ENCODE measurements at regions not wholly inside any gene's neighbourhood (a gene's known extent, or its start where the extent isn't known, plus 50 kb on each side); places are given as distances from the start of the nearest gene placed in this dataset.

DNA sequence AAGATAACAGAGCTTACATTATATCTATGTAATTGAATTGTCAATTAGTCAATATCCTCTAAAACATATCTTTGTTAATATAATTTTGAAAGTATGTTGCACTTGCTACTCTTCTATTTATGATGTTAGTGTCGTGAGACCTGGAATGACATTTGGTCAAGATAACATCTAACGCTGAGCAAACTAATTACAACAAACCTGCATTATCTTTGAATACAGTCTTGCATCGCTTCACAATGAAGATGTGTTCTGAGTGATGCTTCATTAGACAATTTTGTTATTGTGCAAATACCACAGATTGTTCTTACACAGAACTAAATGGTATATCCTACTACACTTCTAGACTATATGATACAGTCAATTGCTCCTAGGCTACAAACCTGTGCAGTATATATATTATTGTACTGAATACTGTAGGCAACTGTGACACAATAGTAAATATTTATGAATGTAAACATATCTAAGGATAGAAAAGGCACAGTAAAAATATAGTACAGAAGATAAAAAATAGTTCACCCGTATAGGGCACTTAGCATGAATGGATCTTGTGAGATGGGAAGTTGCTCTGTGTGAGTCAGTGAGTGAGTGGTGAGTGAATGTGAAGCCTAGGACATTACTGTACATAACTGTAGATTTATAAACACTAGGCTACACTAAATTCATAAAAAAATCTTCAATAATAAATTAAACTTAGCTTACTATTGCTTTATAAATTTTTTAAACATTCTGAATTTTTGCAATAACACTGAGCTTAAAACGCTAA is 1773.8 kb downstream of the PCDH9 start:
- Mint-ChIP-seq H3K36me3 (no peaks in the 10 kb centered on the region), H3K9me3 (no peaks in the 10 kb centered on the region), H3K27me3 (no peaks in the 10 kb centered on the region), H3K4me1 (no peaks in the 10 kb centered on the region), H3K27ac (no peak overlapping the region), H3K4me3 (no peak overlapping the region)
- CTCF ChIA-PET, result no interaction called here
- DNase-seq, result no peak

DNA sequence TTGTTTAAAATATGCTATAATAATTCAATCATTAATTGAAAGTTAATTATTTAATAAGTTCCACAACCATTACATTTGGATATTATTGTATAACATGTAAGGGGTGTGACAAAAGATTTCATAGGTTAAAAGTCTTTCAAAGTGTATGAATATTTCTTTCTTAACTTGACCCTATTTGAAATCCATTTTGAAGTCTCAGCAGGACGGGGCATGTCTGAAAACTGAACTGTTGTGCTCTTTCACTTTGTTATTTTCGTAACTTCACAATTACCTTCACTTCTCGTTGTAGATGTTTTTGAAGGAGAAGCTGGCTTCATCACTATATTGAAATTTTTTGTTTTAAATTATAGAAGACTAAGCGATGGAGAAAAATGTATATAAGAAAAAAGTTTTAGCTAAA is 1775.7 kb downstream of the PCDH9 start:
- Mint-ChIP-seq H3K9me3 (no peaks in the 10 kb centered on the region), H3K4me3 (no peak overlapping the region), H3K36me3 (no peaks in the 10 kb centered on the region), H3K27me3 (no peaks in the 10 kb centered on the region), H3K27ac (no peak overlapping the region), H3K4me1 (no peaks in the 10 kb centered on the region)
- DNase-seq, result no peak
- CTCF ChIA-PET, result no interaction called here

DNA sequence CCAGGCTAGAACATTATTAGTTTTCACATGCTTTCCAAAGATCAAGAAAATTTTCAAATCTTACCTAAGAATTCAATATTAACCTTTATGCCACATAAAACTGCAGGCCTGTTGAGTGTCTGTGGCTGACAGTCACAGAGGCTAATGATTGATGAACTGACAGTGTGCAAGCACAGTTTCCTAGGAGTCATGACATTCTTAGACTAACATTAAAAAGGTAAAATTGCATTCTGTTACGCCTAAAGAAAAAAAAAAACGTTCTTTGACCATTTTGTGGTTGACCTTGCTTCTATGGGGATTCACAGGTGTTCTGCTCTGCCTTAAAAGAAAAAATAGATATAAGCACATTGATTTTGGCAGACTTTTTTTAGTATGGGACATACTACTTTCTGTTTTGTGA is 1776.2 kb downstream of the PCDH9 start:
- H3K36me3 Mint-ChIP-seq, result no peaks in the 10 kb centered on the region
- no peak overlapping the region for H3K27ac Mint-ChIP-seq
- H3K4me3 Mint-ChIP-seq, result no peak overlapping the region
- no peak for DNase-seq
- no peaks in the 10 kb centered on the region for H3K9me3 Mint-ChIP-seq
- no peaks in the 10 kb centered on the region for H3K4me1 Mint-ChIP-seq
- no peaks in the 10 kb centered on the region for H3K27me3 Mint-ChIP-seq
- CTCF ChIA-PET, result no interaction called here

DNA sequence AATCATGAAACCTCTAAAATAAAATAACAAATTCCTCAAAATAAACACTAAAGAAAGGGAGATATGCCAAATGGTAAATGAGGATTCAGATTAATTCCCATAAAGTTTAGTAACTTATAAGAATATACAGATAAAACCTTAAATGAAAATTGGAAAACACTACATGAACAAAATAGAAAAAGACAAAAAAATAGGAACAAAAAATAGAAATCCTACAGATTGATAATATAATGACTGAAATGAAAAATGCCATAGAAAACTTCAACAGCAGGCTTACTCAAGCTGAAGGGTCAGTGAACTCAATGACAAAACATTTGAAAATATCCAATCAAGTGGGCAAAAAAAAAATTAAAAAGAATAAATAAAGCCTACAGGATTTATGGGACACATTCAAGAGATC is 1784.8 kb downstream of the PCDH9 start:
- CTCF ChIA-PET, result no interaction called here
- Mint-ChIP-seq H3K27me3 (no peaks in the 10 kb centered on the region), H3K36me3 (no peaks in the 10 kb centered on the region), H3K4me1 (no peaks in the 10 kb centered on the region), H3K4me3 (no peak overlapping the region), H3K9me3 (peaks cover 17% of the 10 kb centered on the region), H3K27ac (no peak overlapping the region)
- no peak for DNase-seq

DNA sequence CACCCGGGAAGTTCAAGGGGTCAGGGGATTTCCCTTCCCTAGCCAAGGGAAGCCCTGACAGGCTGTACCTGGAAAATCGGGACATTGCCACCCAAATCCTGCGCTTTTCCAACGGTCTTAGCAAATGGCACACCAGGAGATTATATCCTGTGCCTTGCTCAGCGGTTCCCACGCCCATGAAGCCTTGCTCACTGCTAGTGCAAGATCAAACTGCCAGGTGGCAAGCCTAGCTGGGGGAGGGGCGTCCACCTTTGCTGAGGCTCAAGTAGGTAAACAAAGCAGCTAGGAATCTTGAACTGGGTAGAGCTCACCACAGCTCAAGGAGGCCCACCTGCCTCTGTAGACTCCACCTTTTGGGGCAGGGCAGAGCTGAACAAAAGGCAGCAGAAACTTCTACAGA is 1794.5 kb downstream of the PCDH9 start:
- CTCF ChIA-PET, result no interaction called here
- no peak overlapping the region for H3K27ac Mint-ChIP-seq

DNA sequence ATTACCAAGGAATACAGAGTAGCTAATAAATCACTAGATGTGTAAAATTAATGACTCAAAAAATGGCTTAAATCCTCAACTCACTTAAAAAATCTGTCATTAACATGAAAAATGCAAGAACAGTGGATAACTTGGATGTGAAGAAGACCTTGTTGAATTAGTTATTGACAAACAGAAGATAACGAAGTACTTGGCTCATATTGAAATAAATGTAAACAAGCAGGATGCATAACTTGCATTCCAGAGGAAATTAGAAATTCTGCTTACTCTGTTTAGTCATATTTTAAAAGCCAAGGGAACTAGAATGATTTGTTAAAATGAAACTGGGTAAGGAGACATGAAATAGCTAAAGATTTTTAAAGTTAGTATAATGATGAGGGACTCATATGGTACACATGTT is 1812.2 kb downstream of the PCDH9 start:
- H3K4me1 Mint-ChIP-seq, result no peaks in the 10 kb centered on the region
- H3K9me3 Mint-ChIP-seq, result peaks cover 4% of the 10 kb centered on the region
- H3K27me3 Mint-ChIP-seq, result no peaks in the 10 kb centered on the region
- no peak overlapping the region for H3K27ac Mint-ChIP-seq
- no peaks in the 10 kb centered on the region for H3K36me3 Mint-ChIP-seq
- DNase-seq, result no peak
- CTCF ChIA-PET, result no interaction called here
- no peak overlapping the region for H3K4me3 Mint-ChIP-seq

More for the DNA sequence above, 1794.5 kb downstream of the PCDH9 start:
- no peaks in the 10 kb centered on the region for H3K27me3 Mint-ChIP-seq
- H3K9me3 Mint-ChIP-seq, result peaks cover 14% of the 10 kb centered on the region
- H3K36me3 Mint-ChIP-seq, result no peaks in the 10 kb centered on the region
- H3K4me3 Mint-ChIP-seq, result no peak overlapping the region
- H3K4me1 Mint-ChIP-seq, result no peaks in the 10 kb centered on the region
- DNase-seq, result no peak

DNA sequence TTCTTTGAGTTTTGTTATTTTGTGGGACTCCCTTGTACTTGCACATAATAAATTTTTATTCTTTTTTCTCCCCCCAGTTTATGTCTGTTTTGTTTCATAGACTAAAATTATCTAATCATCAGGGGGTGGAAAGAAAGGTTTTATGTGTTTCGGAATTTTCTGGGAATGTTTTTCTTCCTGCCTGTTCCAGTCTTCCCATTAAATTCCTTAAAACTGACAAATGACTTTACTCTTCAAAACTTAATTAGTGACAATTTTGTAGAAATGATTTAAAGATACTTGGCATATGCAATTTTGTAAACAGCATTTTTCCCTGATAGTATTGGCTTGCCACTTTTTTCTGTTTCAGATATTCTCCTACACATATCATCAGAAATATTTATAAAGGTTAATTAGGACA is 1813.4 kb downstream of the PCDH9 start:
- Mint-ChIP-seq H3K27me3 (no peaks in the 10 kb centered on the region), H3K4me3 (no peak overlapping the region), H3K27ac (no peak overlapping the region), H3K4me1 (no peaks in the 10 kb centered on the region), H3K36me3 (no peaks in the 10 kb centered on the region), H3K9me3 (peaks cover 4% of the 10 kb centered on the region)
- CTCF ChIA-PET, result no interaction called here
- no peak for DNase-seq

DNA sequence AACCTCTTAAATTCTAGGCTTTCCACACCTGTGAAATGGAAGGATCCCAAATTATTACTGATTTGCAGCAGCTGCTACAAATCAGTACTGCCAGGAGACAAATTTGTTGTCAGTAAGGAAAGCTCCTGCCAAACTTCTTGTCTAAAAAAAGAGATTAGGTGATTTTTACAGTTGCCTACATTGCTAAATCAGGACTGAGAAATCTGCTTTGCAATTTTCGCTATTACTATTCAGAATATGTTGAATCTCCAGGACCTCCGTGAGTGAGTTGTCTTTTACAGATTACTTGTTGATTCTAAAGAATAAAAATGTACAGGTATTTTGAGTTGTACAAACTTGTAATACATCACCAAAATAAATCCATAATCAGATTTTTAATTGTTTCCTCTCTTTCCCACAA is 1815.9 kb downstream of the PCDH9 start:
- CTCF ChIA-PET, result no interaction called here
- Mint-ChIP-seq H3K27me3 (no peaks in the 10 kb centered on the region), H3K36me3 (no peaks in the 10 kb centered on the region), H3K27ac (no peak overlapping the region), H3K4me1 (no peaks in the 10 kb centered on the region), H3K4me3 (no peak overlapping the region), H3K9me3 (peaks cover 4% of the 10 kb centered on the region)
- no peak for DNase-seq

DNA sequence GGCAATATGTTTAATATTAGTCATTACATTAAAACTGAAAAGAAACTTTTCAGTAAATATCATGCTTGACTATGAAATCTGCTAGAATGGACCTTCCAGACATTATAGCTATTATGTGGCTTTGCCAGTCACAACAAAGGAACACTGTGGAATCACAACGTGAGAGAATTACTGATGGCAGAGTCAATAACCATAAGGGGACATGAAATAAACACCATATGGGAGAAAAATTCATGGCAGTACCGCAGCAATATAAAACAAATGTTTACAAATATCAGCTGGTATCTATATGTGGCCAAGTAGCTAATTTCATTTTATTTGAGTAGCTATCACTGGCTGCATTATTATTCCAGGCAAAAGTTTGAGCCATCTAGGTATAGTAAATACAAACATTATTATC is 1818.6 kb downstream of the PCDH9 start:
- H3K27ac Mint-ChIP-seq, result no peak overlapping the region
- H3K27me3 Mint-ChIP-seq, result no peaks in the 10 kb centered on the region
- no peak overlapping the region for H3K4me3 Mint-ChIP-seq
- CTCF ChIA-PET, result no interaction called here
- no peak for DNase-seq
- peaks cover 6% of the 10 kb centered on the region for H3K9me3 Mint-ChIP-seq
- no peaks in the 10 kb centered on the region for H3K4me1 Mint-ChIP-seq
- no peaks in the 10 kb centered on the region for H3K36me3 Mint-ChIP-seq

DNA sequence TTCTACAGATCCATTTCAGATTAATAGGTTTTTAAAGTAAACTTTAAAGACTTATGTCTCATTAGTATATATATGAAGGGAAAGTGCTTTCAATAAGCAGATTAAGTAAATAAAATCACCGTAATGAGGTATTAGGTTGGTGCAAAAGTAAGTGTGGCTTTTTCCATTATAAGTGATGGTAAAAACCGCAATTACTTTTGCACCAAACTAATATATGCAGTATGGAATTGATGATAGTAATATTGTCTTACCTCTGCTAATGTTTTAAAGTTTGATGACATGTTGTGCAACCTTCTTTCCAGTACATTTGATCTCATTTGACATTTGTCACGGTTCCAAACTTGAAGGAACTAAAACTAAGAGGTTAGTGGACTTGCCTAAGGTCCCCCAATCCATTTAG is 1819.3 kb downstream of the PCDH9 start:
- CTCF ChIA-PET, result no interaction called here
- H3K9me3 Mint-ChIP-seq, result peaks cover 6% of the 10 kb centered on the region

DNA sequence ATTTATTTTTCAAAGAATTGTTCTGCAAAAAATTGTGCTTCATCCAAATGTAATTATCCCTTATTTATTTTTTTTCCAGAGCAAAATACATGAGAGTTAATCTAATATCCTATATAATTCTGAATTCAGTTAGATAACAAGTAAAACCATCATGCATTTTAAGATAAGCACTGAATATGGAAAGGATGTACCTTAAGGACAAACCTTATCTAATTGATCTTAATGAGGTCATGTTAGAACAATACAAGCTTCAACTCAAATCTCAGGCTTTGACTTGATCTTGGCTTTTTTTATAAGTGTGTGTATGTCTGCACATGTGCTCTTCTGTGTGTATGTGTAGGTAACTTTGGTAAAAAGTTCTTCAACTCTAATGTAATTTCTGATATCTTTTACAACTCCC is 1828.8 kb downstream of the PCDH9 start:
- DNase-seq, result no peak
- Mint-ChIP-seq H3K27me3 (no peaks in the 10 kb centered on the region), H3K4me1 (no peaks in the 10 kb centered on the region), H3K9me3 (no peaks in the 10 kb centered on the region), H3K4me3 (no peak overlapping the region), H3K36me3 (no peaks in the 10 kb centered on the region), H3K27ac (no peak overlapping the region)
- CTCF ChIA-PET, result no interaction called here

More for the DNA sequence above, 1819.3 kb downstream of the PCDH9 start:
- H3K27ac Mint-ChIP-seq, result no peak overlapping the region
- H3K4me3 Mint-ChIP-seq, result no peak overlapping the region
- no peaks in the 10 kb centered on the region for H3K4me1 Mint-ChIP-seq
- H3K27me3 Mint-ChIP-seq, result no peaks in the 10 kb centered on the region
- H3K36me3 Mint-ChIP-seq, result no peaks in the 10 kb centered on the region
- DNase-seq, result no peak

DNA sequence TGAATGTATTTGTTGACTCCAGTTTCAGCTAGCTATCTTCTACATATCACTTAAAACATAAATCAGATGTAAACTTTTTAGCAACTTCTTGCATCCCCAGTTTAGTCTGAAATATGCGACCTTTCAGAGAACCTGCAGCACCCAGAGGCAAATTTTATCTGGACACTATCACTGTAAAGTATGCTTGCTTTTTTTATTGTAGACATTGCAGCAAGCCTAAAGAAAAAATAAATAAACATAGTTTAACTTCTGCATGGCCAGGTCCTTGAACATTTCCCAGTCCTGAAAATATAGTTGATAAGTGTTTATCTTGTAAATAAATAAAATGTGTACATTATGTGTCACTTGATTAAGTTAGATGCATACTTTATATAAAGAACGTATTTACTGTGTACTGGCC is 1829.4 kb downstream of the PCDH9 start:
- H3K4me1 Mint-ChIP-seq, result no peaks in the 10 kb centered on the region
- H3K27ac Mint-ChIP-seq, result no peak overlapping the region
- CTCF ChIA-PET, result no interaction called here
- no peaks in the 10 kb centered on the region for H3K9me3 Mint-ChIP-seq
- no peaks in the 10 kb centered on the region for H3K27me3 Mint-ChIP-seq
- H3K36me3 Mint-ChIP-seq, result no peaks in the 10 kb centered on the region
- no peak for DNase-seq
- H3K4me3 Mint-ChIP-seq, result no peak overlapping the region

DNA sequence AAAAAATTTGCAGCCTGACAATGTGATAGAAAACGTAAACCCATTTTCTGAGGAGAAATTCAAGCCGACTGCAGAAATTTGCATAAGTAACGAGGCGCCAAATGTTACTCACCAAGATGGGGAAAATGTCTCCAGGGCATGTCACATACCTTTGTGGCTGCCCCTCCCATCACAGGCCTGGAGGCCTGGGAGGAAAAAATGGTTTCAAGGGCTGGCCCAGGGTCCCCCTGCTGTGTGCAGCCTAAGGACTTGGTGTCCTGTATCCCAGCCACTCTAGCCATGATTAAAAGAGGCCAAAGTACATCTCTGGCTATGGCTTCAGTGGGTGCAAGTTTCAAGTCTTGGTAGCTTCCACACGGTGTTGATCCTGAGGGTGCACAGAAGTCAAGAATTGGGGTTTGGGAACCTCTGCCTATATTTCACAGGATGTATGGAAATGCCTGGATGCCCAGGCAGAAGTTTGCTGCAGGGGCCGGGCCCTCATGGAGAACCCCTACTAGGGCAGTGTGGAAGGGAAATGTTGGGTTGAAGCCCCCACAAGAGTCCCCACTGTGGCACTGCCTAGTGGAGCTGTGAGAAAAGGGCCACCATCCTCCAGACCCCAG is 1842.3 kb downstream of the PCDH9 start:
- no peak overlapping the region for H3K27ac Mint-ChIP-seq
- H3K27me3 Mint-ChIP-seq, result no peaks in the 10 kb centered on the region
- CTCF ChIA-PET, result no interaction called here
- no peaks in the 10 kb centered on the region for H3K36me3 Mint-ChIP-seq
- no peaks in the 10 kb centered on the region for H3K4me1 Mint-ChIP-seq
- peaks cover 16% of the 10 kb centered on the region for H3K9me3 Mint-ChIP-seq
- H3K4me3 Mint-ChIP-seq, result no peak overlapping the region
- no peak for DNase-seq

DNA sequence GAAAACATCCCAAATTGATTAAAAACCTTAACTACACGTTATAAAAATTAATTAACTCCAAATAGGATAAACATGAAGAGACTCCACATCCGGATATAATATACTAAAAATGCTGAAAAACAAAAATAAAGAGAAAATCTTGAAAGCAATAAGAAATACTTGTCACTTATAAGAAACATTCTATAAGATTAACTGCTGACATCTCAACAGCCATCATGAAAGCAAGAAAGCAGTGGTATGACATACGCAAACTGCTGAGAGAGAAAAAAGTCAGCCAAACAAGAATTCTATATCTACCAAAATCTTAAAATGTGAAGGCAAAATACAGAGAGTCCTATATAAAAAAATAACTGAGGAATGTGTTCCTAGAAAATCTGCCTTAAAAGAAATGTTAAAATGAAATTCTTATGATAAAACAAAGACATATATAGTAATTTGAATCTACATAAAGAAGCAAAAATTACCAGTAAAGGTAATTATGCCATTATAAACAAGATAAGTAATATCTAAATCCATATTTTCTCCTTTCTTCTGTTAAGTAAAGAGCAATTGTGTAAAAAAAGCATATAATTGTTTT is 1851.1 kb downstream of the PCDH9 start:
- Mint-ChIP-seq H3K27ac (no peak overlapping the region), H3K4me1 (no peaks in the 10 kb centered on the region), H3K36me3 (no peaks in the 10 kb centered on the region), H3K9me3 (peaks cover 4% of the 10 kb centered on the region), H3K4me3 (no peak overlapping the region), H3K27me3 (no peaks in the 10 kb centered on the region)
- CTCF ChIA-PET, result no interaction called here
- DNase-seq, result no peak

DNA sequence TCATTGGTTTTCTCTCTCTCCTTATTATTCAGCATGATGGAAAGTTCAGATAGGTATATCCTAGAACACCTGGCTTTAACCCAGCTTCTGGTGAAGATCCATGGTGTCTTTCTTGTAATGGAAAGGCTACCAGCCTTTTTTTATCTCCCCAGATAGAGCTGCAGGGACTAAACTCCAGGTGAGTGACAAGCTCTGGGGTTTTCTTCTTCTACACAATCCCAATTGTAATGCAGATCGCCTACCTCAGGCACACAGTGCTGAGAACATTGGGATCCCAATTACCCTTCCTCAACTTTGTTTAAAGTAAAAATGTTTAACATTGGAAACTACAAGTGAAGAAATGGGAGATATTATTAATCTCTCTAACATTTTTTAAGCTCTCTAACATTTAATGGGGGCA is 1851.7 kb downstream of the PCDH9 start:
- no peak overlapping the region for H3K4me3 Mint-ChIP-seq
- H3K4me1 Mint-ChIP-seq, result no peaks in the 10 kb centered on the region
- DNase-seq, result no peak
- H3K27me3 Mint-ChIP-seq, result no peaks in the 10 kb centered on the region
- no peaks in the 10 kb centered on the region for H3K36me3 Mint-ChIP-seq
- H3K9me3 Mint-ChIP-seq, result peaks cover 4% of the 10 kb centered on the region
- CTCF ChIA-PET, result no interaction called here
- H3K27ac Mint-ChIP-seq, result no peak overlapping the region

Data from activated naive CD4-positive, alpha-beta T cell treated with anti-CD3 and anti-CD28 coated beads, Interleukin-2, amount 10 ng/mL, durations not matched to agents 7 days and 5 days (primary cell).